Activated T-helper 17 cell treated with anti-CD3 and anti-CD28 coated beads, Interleukin-2, amount 50 U/mL, for 72 hours (primary cell): ENCODE measurements at regions not wholly inside any gene's neighbourhood (a gene's known extent, or its start where the extent isn't known, plus 50 kb on each side); places are given as distances from the start of the nearest gene placed in this dataset.
"Not testable (repeated sequence)": the region's sequence is repeated elsewhere in the genome, so short reads cannot be mapped to it uniquely, and the experiment has no call there.

Experiments
- ATAC-seq: fragments of 150-1000 bp; cut with Tn5 transposase; replicated peaks from 2 replicates; pipeline ENCODE4 v1.10.0; 2021; ENCODE audit warnings: mild to moderate bottlenecking, moderate library complexity
- H3K27ac Mint-ChIP-seq: one replicate; pipeline ENCODE4 v1.8.0; 2022; ENCODE audit warnings: mixed read lengths
- H3K27me3 Mint-ChIP-seq: one replicate; pipeline ENCODE4 v1.8.0; 2022; ENCODE audit warnings: mixed read lengths
- H3K36me3 Mint-ChIP-seq: one replicate; pipeline ENCODE4 v1.8.0; 2022; ENCODE audit warnings: low read depth, mild to moderate bottlenecking, mixed read lengths
- H3K4me1 Mint-ChIP-seq: one replicate; pipeline ENCODE4 v1.8.0; 2022; ENCODE audit warnings: mixed read lengths
- H3K4me3 Mint-ChIP-seq: one replicate; pipeline ENCODE4 v1.8.0; 2022; ENCODE audit warnings: mild to moderate bottlenecking, mixed read lengths
- H3K9me3 Mint-ChIP-seq: one replicate; pipeline ENCODE4 v1.8.0; 2022; ENCODE audit warnings: mixed read lengths

GRCh38 chr9:115415450-115415849 is 297.5 kb upstream of the TNC start:
- Mint-ChIP-seq H3K4me3 (no peak overlapping the region), H3K4me1 (no peaks in the 10 kb centered on the region), H3K36me3 (no peaks in the 10 kb centered on the region), H3K9me3 (peaks cover under 1% of the 10 kb centered on the region), H3K27ac (no peak overlapping the region), H3K27me3 (peaks cover 8% of the 10 kb centered on the region)
- no peak for ATAC-seq

DNA sequence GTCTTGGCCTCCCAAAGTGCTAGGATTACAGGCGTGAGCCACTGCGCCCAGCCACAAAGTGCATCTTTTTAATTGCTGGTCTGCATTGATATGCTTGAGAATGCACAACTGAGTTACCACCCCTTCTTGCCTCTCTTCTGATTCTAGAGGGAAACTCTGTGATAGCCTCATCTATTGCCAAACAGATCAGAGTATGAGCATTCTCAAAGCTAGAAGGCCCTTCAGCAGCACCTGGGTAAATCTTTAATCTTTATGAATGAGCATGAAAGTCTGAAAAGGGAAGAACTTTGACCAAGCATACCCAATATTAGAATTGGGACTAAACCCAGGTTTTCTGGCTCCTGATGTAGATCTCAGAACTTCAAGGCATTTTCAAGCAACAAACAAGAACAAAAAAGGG is 298.3 kb upstream of the TNC start:
- H3K27ac Mint-ChIP-seq: no peak overlapping the region
- no peaks in the 10 kb centered on the region for H3K4me1 Mint-ChIP-seq
- no peaks in the 10 kb centered on the region for H3K36me3 Mint-ChIP-seq
- H3K4me3 Mint-ChIP-seq: no peak overlapping the region
- H3K9me3 Mint-ChIP-seq: peaks cover 4% of the 10 kb centered on the region
- no peak for ATAC-seq
- peaks cover 7% of the 10 kb centered on the region for H3K27me3 Mint-ChIP-seq

DNA sequence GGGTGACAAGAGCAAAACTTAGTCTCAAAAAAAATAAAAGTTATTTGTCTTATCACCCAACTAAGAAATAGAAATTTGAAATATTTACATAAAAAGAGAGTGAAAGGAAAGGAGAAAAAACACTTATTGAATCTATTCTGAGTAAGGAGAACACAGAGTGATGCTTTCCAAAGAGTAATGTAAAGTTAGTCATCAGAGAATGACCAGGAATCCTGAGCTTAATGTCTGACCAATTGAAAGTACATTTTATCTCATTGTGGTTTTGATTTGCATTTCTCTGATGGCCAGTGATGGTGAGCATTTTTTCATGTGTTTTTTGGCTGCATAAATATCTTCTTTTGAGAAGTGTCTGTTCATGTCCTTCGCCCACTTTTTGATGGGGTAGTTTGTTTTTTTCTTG is 300.2 kb upstream of the TNC start:
- H3K9me3 Mint-ChIP-seq, ATAC-seq, H3K36me3 Mint-ChIP-seq, H3K4me1 Mint-ChIP-seq, H3K27ac Mint-ChIP-seq, H3K27me3 Mint-ChIP-seq, H3K4me3 Mint-ChIP-seq: not testable (repeated sequence)

DNA sequence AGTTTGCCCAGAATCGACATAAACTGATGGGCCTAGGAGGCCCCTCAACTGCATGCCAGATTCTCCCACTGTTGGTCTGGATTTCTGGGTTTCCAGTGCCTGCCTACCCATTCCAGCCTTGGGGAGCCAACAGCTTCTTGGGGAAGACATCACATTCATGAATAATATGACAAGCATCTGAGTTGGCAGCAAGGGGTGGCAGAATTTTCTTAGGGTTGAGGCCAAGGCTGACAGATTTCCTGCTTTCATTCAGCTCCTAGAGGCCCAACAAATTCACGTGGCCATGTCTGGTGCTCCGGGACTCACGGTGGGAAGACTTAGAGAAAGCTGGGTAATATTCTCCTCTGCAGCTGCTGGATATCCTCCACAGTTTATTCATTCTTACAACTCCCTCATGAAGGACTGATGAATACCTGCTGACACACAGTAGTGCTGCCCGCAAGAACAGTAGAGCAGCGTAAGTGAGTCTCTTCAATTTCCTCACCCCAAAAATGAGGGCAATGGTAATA is 305.0 kb upstream of the TNC start:
- H3K4me1 Mint-ChIP-seq: no peaks in the 10 kb centered on the region
- no peaks in the 10 kb centered on the region for H3K36me3 Mint-ChIP-seq
- no peak overlapping the region for H3K4me3 Mint-ChIP-seq
- H3K9me3 Mint-ChIP-seq: peaks cover 8% of the 10 kb centered on the region
- no peak for ATAC-seq
- H3K27me3 Mint-ChIP-seq: no peaks in the 10 kb centered on the region
- H3K27ac Mint-ChIP-seq: no peak overlapping the region

GRCh38 chr9:115423646-115424045 is 305.7 kb upstream of the TNC start:
- Mint-ChIP-seq H3K36me3 (no peaks in the 10 kb centered on the region), H3K9me3 (peaks cover 8% of the 10 kb centered on the region), H3K27ac (no peak overlapping the region), H3K4me3 (no peak overlapping the region), H3K4me1 (no peaks in the 10 kb centered on the region), H3K27me3 (no peaks in the 10 kb centered on the region)
- ATAC-seq: no peak

DNA sequence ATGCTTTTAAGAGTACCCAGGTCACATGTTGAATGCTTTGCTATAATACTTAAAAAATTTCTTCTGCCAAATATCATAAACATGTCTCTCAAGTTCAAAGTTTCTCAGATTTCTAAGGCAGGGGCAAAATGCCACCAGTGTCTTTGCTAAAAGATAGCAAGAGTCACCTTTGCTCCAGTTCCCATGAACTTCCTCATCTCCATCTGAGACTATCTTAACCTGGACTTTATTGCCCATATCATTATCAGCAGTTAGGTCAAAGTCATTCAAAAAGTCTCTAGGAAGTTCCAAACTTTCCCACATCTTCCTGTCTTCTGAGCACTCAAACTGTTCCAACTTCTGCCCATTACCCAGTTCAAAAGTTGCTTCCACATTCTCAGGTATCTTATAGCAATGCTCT is 307.6 kb upstream of the TNC start:
- Mint-ChIP-seq H3K27me3 (no peaks in the 10 kb centered on the region), H3K4me3 (no peak overlapping the region), H3K36me3 (no peaks in the 10 kb centered on the region), H3K27ac (no peak overlapping the region), H3K4me1 (no peaks in the 10 kb centered on the region), H3K9me3 (peaks cover 6% of the 10 kb centered on the region)
- no peak for ATAC-seq

DNA sequence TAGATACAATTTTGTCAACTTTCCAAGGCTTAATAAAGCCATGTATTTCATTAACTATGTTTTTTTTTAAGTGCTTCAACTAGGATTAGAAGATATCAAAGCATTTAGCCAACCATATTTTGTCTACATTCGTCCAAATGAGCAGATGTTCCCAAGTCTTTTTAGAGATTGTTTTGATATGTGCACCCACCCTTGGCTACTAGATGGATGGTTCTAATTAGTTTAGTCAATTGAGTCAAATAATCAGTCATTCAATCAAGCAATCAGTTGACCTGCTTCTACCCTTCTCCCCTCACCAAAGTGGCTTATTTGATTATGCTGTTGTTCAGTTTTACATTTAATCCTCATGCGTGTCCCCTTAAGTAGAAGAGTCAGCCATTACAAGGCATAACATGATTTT is 319.5 kb upstream of the TNC start:
- no peak for ATAC-seq
- peaks cover 6% of the 10 kb centered on the region for H3K9me3 Mint-ChIP-seq
- no peak overlapping the region for H3K27ac Mint-ChIP-seq
- peaks cover 29% of the 10 kb centered on the region for H3K27me3 Mint-ChIP-seq
- no peaks in the 10 kb centered on the region for H3K4me1 Mint-ChIP-seq
- H3K4me3 Mint-ChIP-seq: no peak overlapping the region
- H3K36me3 Mint-ChIP-seq: no peaks in the 10 kb centered on the region

- Mint-ChIP-seq H3K27me3 (peaks cover 29% of the 10 kb centered on the region), H3K27ac (no peak overlapping the region), H3K4me3 (no peak overlapping the region), H3K4me1 (no peaks in the 10 kb centered on the region), H3K36me3 (no peaks in the 10 kb centered on the region), H3K9me3 (peaks cover 6% of the 10 kb centered on the region)
- no peak for ATAC-seq
Measured at GRCh38 chr9:115439641-115440040, 321.7 kb upstream of the TNC start.

DNA sequence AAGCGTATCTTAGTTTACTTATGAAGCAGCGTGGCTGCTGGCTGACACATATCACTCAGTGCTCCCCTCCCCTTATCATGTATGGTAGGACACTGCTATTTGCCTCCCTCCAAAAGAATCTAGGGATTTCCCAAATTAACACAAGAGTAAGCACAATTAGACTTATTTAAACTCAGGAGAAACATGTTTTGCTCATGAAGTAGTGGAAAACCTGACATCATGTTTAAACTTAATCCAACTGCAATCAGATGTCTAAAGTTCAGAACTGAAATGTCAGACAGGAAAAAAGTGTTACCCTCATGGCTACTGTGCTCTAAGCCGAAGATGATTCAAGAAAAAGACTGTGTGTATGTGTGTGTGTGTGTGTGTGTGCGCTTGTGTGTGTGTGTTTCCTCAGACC is 324.1 kb upstream of the TNC start:
- H3K4me1 Mint-ChIP-seq: no peaks in the 10 kb centered on the region
- no peak overlapping the region for H3K27ac Mint-ChIP-seq
- no peaks in the 10 kb centered on the region for H3K9me3 Mint-ChIP-seq
- ATAC-seq: no peak
- H3K4me3 Mint-ChIP-seq: no peak overlapping the region
- peaks cover 24% of the 10 kb centered on the region for H3K27me3 Mint-ChIP-seq
- no peaks in the 10 kb centered on the region for H3K36me3 Mint-ChIP-seq

- Mint-ChIP-seq H3K4me3 (no peak overlapping the region), H3K36me3 (no peaks in the 10 kb centered on the region), H3K4me1 (no peaks in the 10 kb centered on the region), H3K9me3 (no peaks in the 10 kb centered on the region), H3K27me3 (peaks cover 15% of the 10 kb centered on the region), H3K27ac (no peak overlapping the region)
- ATAC-seq: no peak
Measured at GRCh38 chr9:115443890-115444289, 325.9 kb upstream of the TNC start.

- Mint-ChIP-seq H3K36me3 (no peaks in the 10 kb centered on the region), H3K27me3 (peaks cover 5% of the 10 kb centered on the region), H3K9me3 (no peaks in the 10 kb centered on the region), H3K4me1 (no peaks in the 10 kb centered on the region), H3K4me3 (no peak overlapping the region), H3K27ac (no peak overlapping the region)
- no peak for ATAC-seq
Measured at GRCh38 chr9:115444959-115445358, 327.0 kb upstream of the TNC start.

DNA sequence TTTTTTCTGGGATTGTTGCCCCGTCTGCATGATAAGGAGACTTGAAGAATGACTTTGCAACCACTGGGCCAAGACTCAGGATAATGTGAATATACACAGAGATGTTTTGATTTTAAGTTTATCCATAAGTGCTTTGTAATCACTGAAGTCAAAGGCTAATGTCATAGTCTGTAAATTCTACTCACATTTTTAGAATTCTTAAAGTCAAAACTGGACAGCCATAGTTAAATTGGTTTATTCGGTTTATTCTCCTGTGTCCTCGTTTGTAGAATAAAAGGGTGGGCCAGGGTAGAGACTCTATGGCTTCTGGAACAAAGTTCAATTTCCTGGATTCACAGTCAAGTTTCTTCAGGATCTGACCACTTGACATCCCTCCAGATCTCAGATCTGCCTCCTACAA is 327.7 kb upstream of the TNC start:
- Mint-ChIP-seq H3K4me1 (no peaks in the 10 kb centered on the region), H3K27ac (no peak overlapping the region), H3K9me3 (no peaks in the 10 kb centered on the region), H3K4me3 (no peak overlapping the region), H3K27me3 (peaks cover 6% of the 10 kb centered on the region), H3K36me3 (no peaks in the 10 kb centered on the region)
- no peak for ATAC-seq

GRCh38 chr9:115456515-115456914 is 338.6 kb upstream of the TNC start:
- Mint-ChIP-seq H3K27me3 (peaks cover 34% of the 10 kb centered on the region), H3K4me3 (no peak overlapping the region), H3K9me3 (peaks cover 3% of the 10 kb centered on the region), H3K36me3 (no peaks in the 10 kb centered on the region), H3K27ac (no peak overlapping the region), H3K4me1 (no peaks in the 10 kb centered on the region)
- ATAC-seq: no peak

DNA sequence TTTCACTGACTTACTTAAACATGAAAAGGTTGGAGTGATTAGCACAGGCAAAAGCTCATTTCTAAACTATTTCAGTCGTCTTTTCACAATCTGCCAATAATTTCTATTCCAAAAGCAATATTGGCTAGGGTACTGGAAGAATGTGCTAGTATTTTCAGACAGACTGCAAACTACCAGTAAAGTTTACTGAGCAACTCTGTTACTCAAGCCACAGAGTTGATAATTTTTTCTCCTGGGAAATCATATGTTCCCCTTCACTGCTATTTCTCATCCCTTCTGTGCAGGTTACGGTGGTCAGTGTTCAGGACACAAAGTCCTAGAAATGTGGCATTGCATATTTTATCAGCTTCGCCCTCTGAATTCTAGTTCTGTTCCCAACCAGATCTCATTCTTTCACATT is 343.3 kb upstream of the TNC start:
- ATAC-seq: no peak
- no peaks in the 10 kb centered on the region for H3K4me1 Mint-ChIP-seq
- H3K27me3 Mint-ChIP-seq: peaks cover 30% of the 10 kb centered on the region
- no peak overlapping the region for H3K27ac Mint-ChIP-seq
- no peaks in the 10 kb centered on the region for H3K36me3 Mint-ChIP-seq
- no peak overlapping the region for H3K4me3 Mint-ChIP-seq
- peaks cover 3% of the 10 kb centered on the region for H3K9me3 Mint-ChIP-seq

DNA sequence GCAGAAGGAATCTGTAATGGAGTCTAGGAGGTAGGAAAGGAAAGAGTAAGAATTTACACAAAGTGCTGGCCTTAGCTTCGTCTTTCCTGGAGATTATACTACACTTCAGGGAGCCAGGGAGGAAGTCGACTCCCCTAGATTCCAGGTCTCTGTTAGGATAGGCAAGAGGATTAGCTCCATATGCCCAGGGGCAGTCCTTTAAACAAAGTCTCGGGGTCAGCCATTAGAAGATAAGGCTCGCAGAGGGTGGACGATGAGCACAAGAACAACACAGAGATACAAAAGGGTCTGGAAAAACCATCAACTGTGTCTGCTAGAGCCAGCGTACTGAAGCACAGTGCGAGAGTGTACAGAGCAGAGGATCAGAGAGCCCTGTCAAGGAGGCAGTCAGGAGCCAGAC is 344.7 kb upstream of the TNC start:
- Mint-ChIP-seq H3K4me1 (no peaks in the 10 kb centered on the region), H3K27me3 (peaks cover 22% of the 10 kb centered on the region), H3K36me3 (no peaks in the 10 kb centered on the region), H3K4me3 (no peak overlapping the region), H3K9me3 (peaks cover 3% of the 10 kb centered on the region), H3K27ac (no peak overlapping the region)
- ATAC-seq: no peak

- ATAC-seq: no peak
- no peaks in the 10 kb centered on the region for H3K9me3 Mint-ChIP-seq
- H3K27me3 Mint-ChIP-seq: peaks cover 15% of the 10 kb centered on the region
- no peak overlapping the region for H3K27ac Mint-ChIP-seq
- no peaks in the 10 kb centered on the region for H3K4me1 Mint-ChIP-seq
- no peaks in the 10 kb centered on the region for H3K36me3 Mint-ChIP-seq
- H3K4me3 Mint-ChIP-seq: no peak overlapping the region
Measured at GRCh38 chr9:115466756-115467155, 348.8 kb upstream of the TNC start.
